ENCODE measurements at regions not wholly inside any gene's neighbourhood (a gene's known extent, or its start where the extent isn't known, plus 50 kb on each side); places are given as distances from the start of the nearest gene placed in this dataset.

GRCh38 chr5:82822634-82822927, 254.6 kb downstream of the TMEM167A start:
- TF ChIP-seq TEAD2 (tag; IDR thresholded peaks at IDR 0.05) (no peak), GATA2 (CRISPR knock-in tag; IDR thresholded peaks at IDR 0.05) (no peak), RAD51 (IDR thresholded peaks at IDR 0.05; ENCODE audit: borderline replicate concordance, low read depth) (no peak), MEF2A (IDR thresholded peaks at IDR 0.05; ENCODE audit: control insufficient read depth, low read depth, low read length) (no peak), HNRNPL (IDR thresholded peaks at IDR 0.05; ENCODE audit: low read depth, low read length) (no peak), PML (IDR thresholded peaks at IDR 0.05; ENCODE audit: low read length) (no peak), MXI1 (IDR thresholded peaks at IDR 0.05; ENCODE audit: low read depth, low read length) (no peak), CBX1 (IDR thresholded peaks at IDR 0.05; ENCODE audit: low read depth) (no peak), RBM22 (IDR thresholded peaks at IDR 0.05; ENCODE audit: low read depth, low read length, poor library complexity, severe bottlenecking) (no peak), POLR2AphosphoS5 (IDR thresholded peaks at IDR 0.05; ENCODE audit: control insufficient read depth, insufficient read depth, low read depth, low read length) (no peak), RAD21 (CRISPR knock-in tag; conservative IDR thresholded peaks at IDR 0.05 in 1 of 2, IDR thresholded peaks at IDR 0.05 in 1 of 2) (no peak), KDM1A (IDR thresholded peaks at IDR 0.05) (no peak)
- TF ChIP-seq, protein P1, sequence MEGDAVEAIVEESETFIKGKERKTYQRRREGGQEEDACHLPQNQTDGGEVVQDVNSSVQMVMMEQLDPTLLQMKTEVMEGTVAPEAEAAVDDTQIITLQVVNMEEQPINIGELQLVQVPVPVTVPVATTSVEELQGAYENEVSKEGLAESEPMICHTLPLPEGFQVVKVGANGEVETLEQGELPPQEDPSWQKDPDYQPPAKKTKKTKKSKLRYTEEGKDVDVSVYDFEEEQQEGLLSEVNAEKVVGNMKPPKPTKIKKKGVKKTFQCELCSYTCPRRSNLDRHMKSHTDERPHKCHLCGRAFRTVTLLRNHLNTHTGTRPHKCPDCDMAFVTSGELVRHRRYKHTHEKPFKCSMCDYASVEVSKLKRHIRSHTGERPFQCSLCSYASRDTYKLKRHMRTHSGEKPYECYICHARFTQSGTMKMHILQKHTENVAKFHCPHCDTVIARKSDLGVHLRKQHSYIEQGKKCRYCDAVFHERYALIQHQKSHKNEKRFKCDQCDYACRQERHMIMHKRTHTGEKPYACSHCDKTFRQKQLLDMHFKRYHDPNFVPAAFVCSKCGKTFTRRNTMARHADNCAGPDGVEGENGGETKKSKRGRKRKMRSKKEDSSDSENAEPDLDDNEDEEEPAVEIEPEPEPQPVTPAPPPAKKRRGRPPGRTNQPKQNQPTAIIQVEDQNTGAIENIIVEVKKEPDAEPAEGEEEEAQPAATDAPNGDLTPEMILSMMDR (IDR thresholded peaks at IDR 0.05 in 2 of 3, conservative IDR thresholded peaks at IDR 0.05 in 1 of 3; ENCODE audit: insufficient read depth in 2 of 3, low read depth in 1 of 3, low read length in 3 of 3): no peak
- TF ChIP-seq, protein P2, sequence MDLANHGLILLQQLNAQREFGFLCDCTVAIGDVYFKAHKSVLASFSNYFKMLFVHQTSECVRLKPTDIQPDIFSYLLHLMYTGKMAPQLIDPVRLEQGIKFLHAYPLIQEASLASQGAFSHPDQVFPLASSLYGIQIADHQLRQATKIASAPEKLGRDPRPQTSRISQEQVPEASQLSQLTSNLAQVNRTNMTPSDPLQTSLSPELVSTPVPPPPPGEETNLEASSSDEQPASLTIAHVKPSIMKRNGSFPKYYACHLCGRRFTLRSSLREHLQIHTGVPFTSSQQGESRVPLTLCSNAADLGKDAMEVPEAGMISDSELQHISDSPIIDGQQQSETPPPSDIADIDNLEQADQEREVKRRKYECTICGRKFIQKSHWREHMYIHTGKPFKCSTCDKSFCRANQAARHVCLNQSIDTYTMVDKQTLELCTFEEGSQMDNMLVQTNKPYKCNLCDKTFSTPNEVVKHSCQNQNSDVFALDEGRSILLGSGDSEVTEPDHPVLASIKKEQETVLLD (IDR thresholded peaks at IDR 0.05): no peak
